Gastroesophageal sphincter (tissue), 4 donors: ENCODE measurements at regions not wholly inside any gene's neighbourhood (a gene's known extent, or its start where the extent isn't known, plus 50 kb on each side); places are given as distances from the start of the nearest gene placed in this dataset.

Experiments used
- ATAC-seq: fragments of 150-250 bp; one replicate; pipeline ENCODE4 v1.9.1; 2016; ENCODE audit warnings: mild to moderate bottlenecking, moderate library complexity
- H3K27ac ChIP-seq, 4 donors: fragments of 200-600 bp; sonication (generic) in 3 of 4; 1 replicate in 3 of 4; 2 replicates in 1 of 4; pipeline ENCODE4 v1.5.1; 2016 to 2019
- H3K27me3 ChIP-seq: fragments of 200-600 bp; sonication (generic); one replicate; pipeline ENCODE4 v1.5.1; 2019
- H3K36me3 ChIP-seq, 2 donors: fragments of 200-600 bp; sonication (generic); one replicate each; pipeline ENCODE4 v1.5.1; 2019; ENCODE audit warnings: control low read depth in 1 of 2
- H3K4me1 ChIP-seq, 3 donors: fragments of 200-600 bp; sonication (generic); 1 replicate in 2 of 3; 2 replicates in 1 of 3; pipeline ENCODE4 v1.5.1; 2016 to 2019; ENCODE audit warnings: control low read depth in 2 of 3
- H3K4me3 ChIP-seq, 2 donors: fragments of 200-600 bp; sonication (generic); one replicate each; pipeline ENCODE4 v1.5.1; 2019; ENCODE audit warnings: mild to moderate bottlenecking in 1 of 2, moderate library complexity in 1 of 2
- H3K9me3 ChIP-seq, 3 donors: fragments of 200-600 bp; sonication (generic); one replicate each; pipeline ENCODE4 v1.5.1; 2017 to 2019; ENCODE audit warnings: control low read depth in 2 of 3
- CTCF ChIP-seq, 4 experiments: fragments of 200-600 bp in 2 of 4; fragments of 450-650 bp in 2 of 4; sonication (generic) in 1 of 4; IDR thresholded peaks; one replicate each; pipeline ENCODE4 v1.5.1; 2017 to 2019; ENCODE audit warnings: antibody characterized with exemption in 4 of 4, mild to moderate bottlenecking in 2 of 4, moderate library complexity in 2 of 4
- EP300 ChIP-seq: sonication (generic); formaldehyde crosslinking; IDR thresholded peaks from one replicate; pipeline ENCODE4 v1.6.1; 2017; ENCODE audit warnings: antibody characterized with exemption, mild to moderate bottlenecking
- POLR2A ChIP-seq, 2 donors: fragments of 450-650 bp; IDR thresholded peaks; one replicate each; pipeline ENCODE4 v1.6.1; 2017; ENCODE audit warnings: antibody characterized with exemption in 2 of 2, mild to moderate bottlenecking in 2 of 2, moderate library complexity in 1 of 2
- POLR2AphosphoS5 ChIP-seq: sonication (generic); formaldehyde crosslinking; IDR thresholded peaks from one replicate; pipeline ENCODE4 v1.6.1; 2017; ENCODE audit warnings: antibody characterized with exemption
- WGBS, 2 donors: methylation state at CpG; one replicate each; pipeline ENCODE4 v1.1.5; 2018; ENCODE audit warnings: low coverage in 1 of 2; 5-methylcytosine and 5-hydroxymethylcytosine counted together

- no peak overlapping the region for H3K4me3 ChIP-seq
- H3K4me1 ChIP-seq, result no peaks in the 10 kb centered on the region
- H3K27ac ChIP-seq, result no peak overlapping the region
- no peak for TF ChIP-seq EP300
- no peak for TF ChIP-seq CTCF (IDR thresholded peaks at IDR 0.05)
- TF ChIP-seq POLR2AphosphoS5, result no peak
- H3K9me3 ChIP-seq, result peaks cover 0 to 3% (median 0%) of the 10 kb centered on the region in 3 donors
- WGBS, 2 donors, result 83 to 88% methylated on average over 2 of the region's 2 CpGs
- H3K27me3 ChIP-seq, result no peaks in the 10 kb centered on the region
- no peaks in the 10 kb centered on the region for H3K36me3 ChIP-seq
- no peak for ATAC-seq
Observed at GRCh38 chr14:38074754-38075153, 132.9 kb upstream of the SSTR1 start.

- WGBS, 2 donors, result 22 to 61% methylated on average over 2 to 3 of the region's 3 CpGs
- Histone ChIP-seq H3K4me3 (no peak overlapping the region), H3K9me3 (peaks cover 0 to 3% (median 0%) of the 10 kb centered on the region in 3 donors), H3K4me1 (no peaks in the 10 kb centered on the region), H3K27me3 (no peaks in the 10 kb centered on the region), H3K27ac (no peak overlapping the region), H3K36me3 (no peaks in the 10 kb centered on the region)
- no peak for ATAC-seq
- TF ChIP-seq EP300 (no peak), CTCF (IDR thresholded peaks at IDR 0.05) (no peak), POLR2A (IDR thresholded peaks at IDR 0.05) (no peak), POLR2AphosphoS5 (no peak)
Observed at GRCh38 chr14:38078393-38078792, 129.3 kb upstream of the SSTR1 start.

- WGBS, 2 donors, result 57 to 69% methylated on average over 1 of the region's 1 CpG
- TF ChIP-seq POLR2AphosphoS5, result no peak
- TF ChIP-seq EP300, result no peak
- no peak for TF ChIP-seq POLR2A (IDR thresholded peaks at IDR 0.05)
- TF ChIP-seq CTCF (IDR thresholded peaks at IDR 0.05), result no peak
- H3K36me3 ChIP-seq, result no peaks in the 10 kb centered on the region
Observed at GRCh38 chr14:38079268-38079667, 128.4 kb upstream of the SSTR1 start.

GRCh38 chr14:38079886-38080285 is 127.8 kb upstream of the SSTR1 start:
- Histone ChIP-seq H3K36me3 (no peaks in the 10 kb centered on the region), H3K4me3 (no peak overlapping the region), H3K27me3 (no peaks in the 10 kb centered on the region), H3K9me3 (peaks cover 0 to 3% (median 0%) of the 10 kb centered on the region in 3 donors), H3K4me1 (no peaks in the 10 kb centered on the region), H3K27ac (no peak overlapping the region)
- TF ChIP-seq EP300 (no peak), POLR2A (IDR thresholded peaks at IDR 0.05) (no peak), POLR2AphosphoS5 (no peak), CTCF (IDR thresholded peaks at IDR 0.05) (no peak)
- 23 to 25% methylated on average over 1 of the region's 1 CpG for WGBS, 2 donors
- ATAC-seq, result no peak

More at GRCh38 chr14:38079268-38079667, 128.4 kb upstream of the SSTR1 start:
- H3K27ac ChIP-seq, result no peak overlapping the region
- no peak overlapping the region for H3K4me3 ChIP-seq
- no peaks in the 10 kb centered on the region for H3K27me3 ChIP-seq
- no peak for ATAC-seq
- H3K9me3 ChIP-seq, result peaks cover 0 to 3% (median 0%) of the 10 kb centered on the region in 3 donors
- H3K4me1 ChIP-seq, result no peaks in the 10 kb centered on the region

GRCh38 chr14:38080696-38081095 is 127.0 kb upstream of the SSTR1 start:
- no peaks in the 10 kb centered on the region for H3K9me3 ChIP-seq
- TF ChIP-seq CTCF (IDR thresholded peaks at IDR 0.05), result no peak
- H3K27me3 ChIP-seq, result no peaks in the 10 kb centered on the region
- no peak overlapping the region for H3K4me3 ChIP-seq
- no peaks in the 10 kb centered on the region for H3K36me3 ChIP-seq
- no peak for ATAC-seq
- no peak overlapping the region for H3K27ac ChIP-seq
- H3K4me1 ChIP-seq, result no peaks in the 10 kb centered on the region
- 63 to 80% methylated on average over 2 of the region's 2 CpGs for WGBS, 2 donors
